AG09319 (cell line): ENCODE measurements at regions not wholly inside any gene's neighbourhood (a gene's known extent, or its start where the extent isn't known, plus 50 kb on each side); places are given as distances from the start of the nearest gene placed in this dataset.

Source experiments
- DNase-seq: peaks from one replicate; pipeline ENCODE4 v3.0.0-alpha.2; 2010; ENCODE audit warnings: low read depth; ENCODE audit errors: extremely low read depth
- CTCF ChIP-seq: IDR thresholded peaks from 2 replicates; pipeline ENCODE4 v1.5.1; 2011; ENCODE audit warnings: low read depth, mild to moderate bottlenecking, inconsistent platforms, low read length, moderate library complexity

- DNase-seq: peak; percentile 46
- peak; percentile 95 for TF ChIP-seq CTCF
Observed at GRCh38 chr2:126971481-126972278, 73.0 kb downstream of the TEX51 start.

GRCh38 chr2:126972279-126972626 lies 73.6 kb downstream of the TEX51 start:
- DNase-seq: no peak
- no peak for TF ChIP-seq CTCF

GRCh38 chr2:126973745-126974144 lies 75.1 kb downstream of the TEX51 start:
- TF ChIP-seq CTCF: no peak
- DNase-seq: no peak

GRCh38 chr2:126975671-126976655 lies 77.3 kb downstream of the TEX51 start:
- no peak for TF ChIP-seq CTCF
- no peak for DNase-seq

GRCh38 chr2:126976721-126977328 lies 78.1 kb downstream of the TEX51 start:
- no peak for TF ChIP-seq CTCF
- no peak for DNase-seq

GRCh38 chr2:126978333-126978732 lies 79.6 kb downstream of the TEX51 start:
- no peak for DNase-seq
- no peak for TF ChIP-seq CTCF
